NCI-H748 (cell line): ENCODE measurements at regions not wholly inside any gene's neighbourhood (a gene's known extent, or its start where the extent isn't known, plus 50 kb on each side); places are given as distances from the start of the nearest gene placed in this dataset.
A peak's percentile ranks its signal among the peaks of the same experiment; 100 is the strongest.
"Not testable (repeated sequence)": the region's sequence is repeated elsewhere in the genome, so short reads cannot be mapped to it uniquely, and the experiment has no call there.

Experiments
- DNase-seq: peaks from one replicate; lab custom pipeline; 2025; ENCODE audit not compliant: unreplicated experiment; lab: John Stamatoyannopoulos, UW

DNA sequence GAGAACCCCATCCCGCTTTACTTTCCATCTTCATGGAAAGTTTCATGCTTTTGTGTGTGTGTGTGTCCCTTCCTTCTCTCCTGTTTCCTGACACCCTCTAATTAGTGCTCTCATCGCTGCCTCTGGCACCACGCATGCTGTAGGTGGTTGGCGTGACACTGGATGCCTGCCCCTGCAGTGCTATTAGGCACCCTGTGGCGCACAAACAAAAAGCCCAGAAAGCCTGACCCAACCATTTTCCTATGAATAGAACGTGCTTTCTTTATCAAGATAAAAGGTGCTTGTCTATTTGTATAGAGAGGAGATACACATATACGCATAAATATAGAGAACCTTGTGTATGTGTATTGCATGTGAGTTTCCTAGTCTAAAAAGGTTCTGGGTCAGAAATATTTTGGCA, 120.8 kb upstream of the CDCA7L start:
- peak; percentile 88 for DNase-seq

DNA sequence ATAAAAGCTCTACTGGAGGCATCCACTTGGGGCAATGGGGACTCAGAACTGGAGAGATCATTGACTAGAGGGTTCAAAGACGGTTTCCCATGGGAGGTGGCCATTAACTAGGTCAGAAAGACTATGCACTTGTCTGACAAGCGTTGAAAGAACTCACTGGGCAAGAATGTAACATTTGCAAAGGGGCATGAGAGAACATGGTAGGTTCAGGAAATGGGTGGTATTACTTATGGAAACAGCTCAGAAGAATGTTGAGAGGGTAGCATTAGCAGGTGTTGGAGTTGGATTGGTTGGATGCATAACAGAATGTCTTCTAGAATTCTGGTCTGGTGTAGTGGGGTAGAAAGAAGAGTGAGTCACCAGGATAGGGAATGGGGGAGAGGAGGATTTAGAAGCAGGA, 119.1 kb upstream of the CDCA7L start:
- DNase-seq: no peak

DNA sequence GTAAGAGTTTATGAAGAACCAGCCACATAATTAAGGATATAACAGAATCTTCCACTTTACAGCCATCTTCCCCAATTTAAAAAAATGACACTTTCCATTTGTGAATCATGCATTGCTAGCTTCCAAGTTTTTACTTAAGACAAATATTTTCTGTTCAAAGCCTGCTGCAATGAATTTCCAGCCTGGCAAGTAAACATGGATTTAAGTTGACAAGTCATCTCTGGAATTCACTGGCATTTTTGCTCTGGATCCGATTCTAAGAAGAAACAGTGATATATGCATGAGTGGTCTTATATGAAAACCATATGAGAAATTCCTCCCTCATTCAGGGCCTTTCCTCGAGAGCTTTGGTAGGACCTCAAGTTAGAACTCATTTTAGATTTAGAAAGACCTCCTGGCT, 116.1 kb upstream of the CDCA7L start:
- no peak for DNase-seq

DNA sequence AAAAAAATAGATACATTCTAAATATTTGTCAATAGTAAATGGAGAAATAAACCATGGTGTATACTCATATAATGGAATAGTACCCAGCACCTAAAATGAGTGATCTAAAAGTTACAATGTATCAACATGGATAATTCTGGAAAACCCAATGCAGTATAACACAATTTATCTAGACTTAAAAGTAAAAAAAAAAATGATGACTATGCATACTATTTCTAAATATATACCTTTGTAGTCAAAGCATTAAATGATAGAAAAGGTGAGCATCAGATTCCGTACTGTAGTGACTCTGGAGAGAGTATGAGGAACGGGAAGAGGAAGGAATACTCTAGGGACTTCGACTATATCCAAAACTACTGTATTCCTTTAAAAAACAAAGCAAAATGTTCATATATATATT, 115.2 kb upstream of the CDCA7L start:
- DNase-seq: no peak

DNA sequence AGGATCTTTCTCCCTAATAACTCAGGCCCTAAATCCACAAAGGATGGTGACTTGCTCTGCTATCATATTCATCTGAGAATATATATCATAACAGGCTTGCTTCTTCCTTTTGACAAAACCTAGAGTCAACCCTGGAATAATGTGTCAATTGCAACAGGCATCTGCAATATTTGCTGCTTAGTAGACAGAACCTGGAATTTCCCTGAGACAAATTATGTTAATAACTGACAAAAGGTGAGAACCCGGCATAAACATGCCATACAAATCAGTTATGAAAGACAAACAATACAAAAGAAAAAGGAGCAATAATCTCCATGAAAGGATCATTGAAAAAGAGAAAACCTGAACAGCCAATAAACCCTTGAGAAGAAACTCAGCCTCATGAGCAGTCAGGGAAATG, 114.5 kb upstream of the CDCA7L start:
- DNase-seq: no peak

DNA sequence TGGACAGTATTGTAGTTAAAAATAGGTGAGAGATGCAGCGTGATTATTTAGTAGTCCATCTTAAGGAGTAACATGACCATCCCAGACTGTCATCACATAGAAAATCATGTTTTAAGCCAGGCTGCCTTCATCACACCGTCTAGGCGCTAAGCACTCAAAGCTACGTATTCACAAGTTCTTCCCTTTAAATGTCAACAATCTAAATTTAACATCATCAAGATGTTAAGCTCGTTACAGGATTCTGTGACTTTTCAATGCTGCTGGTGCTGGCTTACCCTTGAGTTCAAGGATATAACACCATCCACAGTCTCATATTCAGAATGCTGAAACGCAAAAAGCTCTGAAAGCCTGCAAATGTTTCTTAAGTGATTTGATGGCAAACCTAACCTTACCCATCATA, 109.5 kb upstream of the CDCA7L start:
- DNase-seq: no peak

DNA sequence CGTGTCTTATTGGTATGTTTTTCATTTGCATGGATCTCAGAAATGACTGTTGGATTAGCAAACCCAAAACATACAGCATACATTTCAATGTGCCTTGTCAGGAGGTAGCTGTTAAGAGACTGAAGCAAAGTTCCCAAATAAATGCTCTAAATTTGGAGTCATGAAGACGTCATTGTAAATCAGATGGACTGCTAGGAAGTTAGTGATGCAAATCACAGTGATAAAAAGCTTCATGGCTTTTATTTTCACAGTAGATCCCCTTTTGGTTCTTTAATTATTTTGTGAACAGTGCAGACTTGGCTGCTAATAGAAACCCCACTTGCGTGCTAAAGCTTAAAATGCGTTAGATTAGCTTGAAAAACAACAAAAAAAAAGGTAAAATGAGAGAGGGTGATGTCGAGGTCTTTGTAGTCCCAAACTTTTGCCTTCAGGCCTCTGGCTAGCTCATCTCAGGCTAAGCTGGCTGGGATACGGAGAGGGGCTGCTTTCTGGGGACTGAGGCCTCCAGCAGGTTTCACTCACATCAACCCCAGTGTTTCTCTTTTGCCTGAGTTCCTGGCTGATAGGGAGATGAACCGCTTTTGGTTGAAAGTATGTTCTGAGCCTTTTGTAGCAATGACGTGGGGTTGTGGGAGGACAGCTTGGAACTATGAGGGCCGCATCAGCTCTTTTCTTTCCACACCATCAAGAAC, 107.1 kb upstream of the CDCA7L start:
- no peak for DNase-seq

DNA sequence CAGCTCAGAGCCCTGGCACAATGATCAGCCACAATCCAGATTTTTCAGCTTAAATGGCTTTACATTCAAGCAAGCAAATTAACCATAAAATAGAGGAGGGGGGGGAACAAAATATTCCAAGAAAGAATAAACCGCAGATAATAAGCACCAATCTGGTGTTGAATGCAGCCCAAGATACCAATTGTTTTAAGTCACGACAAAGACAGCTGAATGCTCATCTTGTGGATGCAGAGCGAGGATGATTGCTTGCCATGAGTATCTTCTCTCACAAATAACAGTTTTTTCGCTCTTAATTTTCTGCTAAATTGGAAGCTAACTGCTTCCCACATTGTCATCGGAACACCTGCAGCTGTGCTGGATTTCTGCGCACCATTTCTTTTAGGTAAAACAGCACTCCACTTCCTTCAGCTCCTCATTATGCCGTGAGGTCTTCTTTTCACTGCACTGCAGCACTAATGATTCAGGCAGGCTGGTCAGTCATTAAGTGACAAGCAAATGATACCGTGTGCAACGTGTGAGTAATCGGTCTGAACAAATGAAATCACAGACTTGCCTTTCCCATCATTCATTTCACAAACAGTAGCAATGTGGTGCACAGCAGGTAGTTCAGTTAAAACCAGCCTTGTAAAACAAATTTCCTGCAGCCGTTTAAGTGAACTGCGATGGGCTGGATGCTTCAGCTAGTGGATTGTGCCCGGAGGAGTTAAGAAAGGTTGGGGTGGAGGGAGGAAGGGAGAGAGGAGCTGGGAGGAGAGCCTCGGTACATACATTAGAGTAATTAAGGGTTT, 106.4 kb upstream of the CDCA7L start:
- peak; percentile 59 for DNase-seq

DNA sequence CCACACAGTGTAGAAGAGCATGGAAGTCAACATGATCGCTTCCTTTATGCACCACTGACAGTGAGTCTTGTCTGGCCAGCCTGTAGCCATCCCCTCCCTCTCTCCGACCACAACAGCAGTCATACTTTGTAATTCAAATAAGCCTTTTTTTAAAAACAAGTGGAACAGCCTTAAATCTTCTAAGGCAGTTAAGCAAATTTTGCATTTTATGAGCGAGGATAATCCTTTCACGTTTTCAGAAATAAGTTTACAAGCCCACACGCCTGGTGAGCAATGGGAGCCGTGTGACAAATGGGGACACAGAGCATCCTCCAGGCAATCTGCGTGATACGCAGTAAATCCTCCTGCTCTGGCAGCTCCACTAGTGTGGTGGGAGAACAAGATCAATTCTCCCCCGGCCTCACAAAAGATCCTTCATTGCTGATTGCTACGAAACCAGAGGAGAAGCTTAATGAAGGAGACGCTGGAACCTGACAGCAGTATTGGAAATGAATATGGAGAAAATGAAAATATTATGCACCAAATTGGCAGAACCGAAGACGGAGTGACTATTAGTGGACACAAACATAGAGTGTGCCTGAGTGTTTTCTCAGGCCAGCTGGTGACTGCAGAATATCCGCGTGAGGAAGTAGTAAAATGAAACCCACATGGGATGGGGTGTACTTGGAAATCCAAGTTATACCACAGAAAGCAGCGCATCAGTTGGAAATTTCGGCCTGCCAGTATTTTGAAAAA, 104.2 kb upstream of the CDCA7L start:
- DNase-seq: no peak

DNA sequence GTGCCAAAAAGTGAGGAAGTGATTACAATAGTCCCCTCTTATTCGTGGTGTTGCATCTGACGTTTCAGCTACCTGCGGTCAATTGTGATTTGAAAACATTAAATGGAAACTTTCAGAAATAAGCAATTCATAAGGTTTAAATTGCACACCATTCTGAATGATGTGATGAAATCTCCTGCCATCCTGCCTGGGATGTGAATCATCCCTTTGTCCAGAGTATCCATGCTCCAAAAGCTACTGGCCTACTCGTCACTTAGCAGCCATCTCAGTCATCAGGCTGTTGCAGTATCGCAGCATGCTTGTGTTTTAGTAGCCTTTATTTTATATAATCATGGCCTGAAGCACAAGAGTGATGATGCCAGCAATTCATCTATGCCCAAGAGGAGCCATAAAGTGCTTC, 97.7 kb upstream of the CDCA7L start:
- DNase-seq: no peak

DNA sequence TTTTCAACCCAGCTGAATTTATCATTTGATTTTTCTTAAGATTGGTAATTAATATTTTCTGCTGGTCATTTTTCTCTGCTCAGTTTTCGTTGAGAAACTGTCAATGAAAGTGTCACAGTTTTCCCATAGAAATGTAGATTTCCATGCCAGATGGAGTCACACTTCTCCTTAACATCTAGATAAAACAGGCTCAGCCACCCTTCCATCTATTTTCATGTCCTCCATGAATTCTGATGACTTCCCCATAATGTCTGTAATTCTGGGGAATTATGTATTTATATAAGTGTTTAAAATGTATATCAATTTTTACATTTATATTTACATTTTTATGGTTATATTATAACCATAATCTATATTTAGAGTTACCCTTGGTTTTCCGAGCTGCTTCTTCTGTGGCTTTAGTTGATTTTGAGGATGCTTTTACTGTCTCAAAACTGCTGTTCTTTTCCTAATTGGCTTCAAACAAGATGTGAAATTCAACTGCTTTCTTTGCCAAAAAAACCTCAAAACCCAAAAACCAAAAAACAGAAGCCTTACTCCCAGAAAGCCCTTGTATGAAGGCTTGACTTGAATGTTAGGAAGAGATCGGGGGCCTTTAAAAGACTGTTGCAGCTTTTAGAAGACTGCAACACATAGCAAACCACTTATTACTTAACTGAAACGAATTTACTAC, 95.4 kb upstream of the CDCA7L start:
- DNase-seq: no peak

DNA sequence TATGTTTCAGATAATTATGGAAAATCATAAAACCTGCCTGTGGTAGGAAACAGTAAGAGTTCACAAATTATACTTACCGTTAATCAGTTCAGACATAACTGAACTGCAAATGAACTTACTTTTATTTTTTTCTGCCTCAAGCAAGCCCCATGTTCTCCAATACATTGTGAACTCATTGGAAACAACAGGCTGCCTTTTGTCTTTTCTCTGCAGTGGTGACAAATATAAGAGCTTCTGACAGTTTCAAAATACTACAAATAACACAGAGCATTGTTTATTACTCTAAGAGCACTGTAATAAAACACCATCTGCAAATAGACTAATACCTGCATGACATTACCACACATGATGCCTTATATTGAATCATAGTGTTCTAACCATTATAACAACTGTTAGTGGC, 94.0 kb upstream of the CDCA7L start:
- DNase-seq: no peak

DNA sequence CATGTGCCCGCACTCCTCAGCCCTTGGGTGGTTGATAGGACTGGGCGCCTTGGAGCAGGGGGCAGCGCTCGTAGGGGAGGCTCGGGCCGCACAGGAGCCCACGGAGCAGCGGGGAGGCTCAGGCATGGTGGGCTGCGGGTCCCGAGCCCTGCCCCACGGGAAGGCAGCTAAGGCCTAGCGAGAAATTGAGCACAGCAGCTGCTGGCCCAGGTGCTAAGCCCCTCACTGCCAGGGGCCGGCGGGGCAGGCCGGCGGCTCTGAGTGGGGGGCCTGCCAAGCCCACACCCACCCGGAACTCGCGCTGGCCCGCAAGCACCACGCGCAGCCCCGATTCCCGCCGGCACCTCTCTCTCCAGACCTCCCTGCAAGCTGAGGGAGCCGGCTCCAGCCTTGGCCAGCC, 86.7 kb upstream of the CDCA7L start:
- DNase-seq: not testable (repeated sequence)

DNA sequence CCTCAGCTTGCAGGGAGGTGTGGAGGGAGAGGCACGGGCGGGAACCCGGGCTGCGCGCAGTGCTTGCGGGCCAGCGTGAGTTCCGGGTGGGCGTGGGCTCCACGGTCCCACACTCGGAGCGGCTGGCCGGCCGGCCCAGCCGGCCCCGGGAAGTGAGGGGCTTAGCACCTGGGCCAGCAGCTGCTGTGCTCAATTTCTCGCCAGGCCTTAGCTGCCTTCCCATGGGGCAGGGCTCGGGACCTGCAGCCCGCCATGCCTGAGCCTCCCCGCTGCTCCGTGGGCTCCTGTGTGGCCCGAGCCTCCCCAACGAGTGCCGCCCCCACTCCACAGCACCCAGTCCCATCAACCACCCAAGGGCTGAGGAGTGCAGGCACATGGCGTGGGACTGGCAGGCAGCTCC, 83.0 kb upstream of the CDCA7L start:
- DNase-seq: not testable (repeated sequence)

DNA sequence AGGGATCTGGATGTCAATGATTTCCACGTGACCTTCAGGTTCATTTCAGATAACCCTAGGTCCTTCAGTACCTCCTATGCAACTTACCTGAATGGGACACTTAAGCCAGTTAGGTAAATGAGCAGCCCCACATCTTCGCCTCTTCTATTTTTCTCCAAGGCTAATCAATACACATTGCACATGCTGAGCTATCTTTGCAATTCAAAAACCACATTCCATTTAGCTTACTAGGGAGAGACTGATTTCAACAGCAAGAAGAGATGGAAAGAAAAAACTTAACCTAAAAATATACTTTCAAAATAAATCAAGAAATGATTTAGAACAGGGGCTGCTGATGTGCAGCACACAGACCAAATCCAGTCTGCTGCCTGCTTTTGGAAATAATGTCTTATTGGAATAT, 81.8 kb upstream of the CDCA7L start:
- no peak for DNase-seq

DNA sequence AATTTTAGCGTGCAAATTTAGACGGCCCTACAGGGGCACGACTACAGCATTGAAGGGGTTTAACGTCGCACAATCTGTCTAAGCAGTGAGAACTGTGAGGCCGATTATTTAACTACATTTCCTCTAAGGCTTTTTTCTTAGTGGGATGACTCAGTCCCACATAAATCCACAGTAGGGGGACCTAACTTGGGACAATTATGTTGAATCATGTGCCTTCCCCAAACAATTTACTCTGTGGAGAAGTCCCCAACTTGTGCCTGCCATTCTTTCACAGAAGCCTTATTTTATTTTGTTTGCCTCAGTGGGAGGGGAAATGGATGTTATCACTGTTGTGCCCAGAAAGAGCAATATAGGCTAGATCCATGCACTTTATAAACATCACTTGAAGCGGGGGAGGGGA, 80.3 kb upstream of the CDCA7L start:
- no peak for DNase-seq

DNA sequence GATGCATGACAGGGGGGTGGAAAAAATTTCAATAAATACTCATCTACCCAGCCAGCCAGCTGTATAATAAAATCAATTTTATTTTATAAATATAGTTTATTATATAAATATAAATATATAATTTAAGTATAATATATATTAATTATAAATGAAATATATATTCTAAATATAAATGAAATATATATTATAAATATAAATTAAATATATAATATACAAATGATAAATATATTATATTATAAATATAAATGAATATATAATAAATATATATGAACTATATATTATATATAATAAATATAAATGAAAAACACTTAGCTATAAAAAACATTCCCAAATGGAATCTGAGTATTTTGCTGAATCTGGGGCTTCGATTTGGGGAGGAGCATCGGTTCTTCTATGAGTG, 79.4 kb upstream of the CDCA7L start:
- DNase-seq: no peak

DNA sequence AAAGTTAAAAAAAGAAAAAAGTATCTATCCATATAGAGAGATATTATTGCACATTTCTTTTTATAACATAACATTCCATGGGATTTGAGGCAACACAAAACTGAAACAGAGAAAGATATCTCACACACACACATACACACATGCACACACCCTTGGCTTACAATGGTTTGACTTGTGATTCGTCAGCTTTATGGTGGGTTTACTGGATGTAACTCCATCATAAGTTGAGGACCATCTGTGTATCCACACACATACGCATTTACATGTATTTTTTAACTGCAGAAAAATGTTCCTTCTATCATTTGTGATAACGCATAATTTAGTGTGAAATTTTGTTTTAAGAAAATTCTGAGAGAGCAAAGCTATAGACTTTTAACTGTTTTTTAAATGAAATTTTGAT, 74.2 kb upstream of the CDCA7L start:
- no peak for DNase-seq

DNA sequence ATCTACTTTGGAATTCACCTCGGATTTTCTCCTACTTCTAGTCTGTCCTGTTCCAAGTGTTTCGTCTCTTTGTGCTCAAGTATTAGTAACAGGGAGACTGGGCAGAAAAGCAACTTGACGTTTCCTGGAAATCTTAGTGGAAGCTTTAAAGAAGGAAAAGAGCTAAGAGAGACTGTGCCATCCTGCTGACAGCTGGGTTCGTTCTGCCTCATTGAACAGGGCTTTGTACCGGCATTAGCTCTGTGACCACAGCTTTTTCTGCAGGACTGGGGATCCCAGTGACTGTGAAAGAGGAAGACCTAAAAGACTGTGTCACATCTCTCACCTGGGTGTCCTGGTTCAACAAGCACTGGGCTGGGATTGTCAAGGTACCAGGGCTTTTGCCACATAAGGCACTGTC, 70.8 kb upstream of the CDCA7L start:
- DNase-seq: no peak

DNA sequence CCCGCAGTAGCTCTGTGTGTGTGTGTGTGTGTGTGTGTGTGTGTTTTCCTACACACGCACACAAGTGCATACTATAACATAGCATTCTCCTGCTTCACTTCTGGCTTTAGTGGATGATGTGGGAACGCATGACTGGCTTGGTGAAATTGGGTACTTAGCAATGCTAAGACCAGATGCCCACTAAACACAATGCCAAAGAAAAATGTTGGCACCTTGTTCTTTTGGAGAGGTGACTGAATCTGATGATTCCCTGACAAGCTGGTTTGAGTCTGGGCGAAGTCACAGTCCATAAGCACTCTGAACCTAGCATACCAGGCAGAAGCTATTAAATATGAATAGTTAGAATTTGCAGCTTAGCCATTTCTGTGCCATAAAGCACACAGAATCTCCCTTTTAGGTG, 68.0 kb upstream of the CDCA7L start:
- DNase-seq: no peak

DNA sequence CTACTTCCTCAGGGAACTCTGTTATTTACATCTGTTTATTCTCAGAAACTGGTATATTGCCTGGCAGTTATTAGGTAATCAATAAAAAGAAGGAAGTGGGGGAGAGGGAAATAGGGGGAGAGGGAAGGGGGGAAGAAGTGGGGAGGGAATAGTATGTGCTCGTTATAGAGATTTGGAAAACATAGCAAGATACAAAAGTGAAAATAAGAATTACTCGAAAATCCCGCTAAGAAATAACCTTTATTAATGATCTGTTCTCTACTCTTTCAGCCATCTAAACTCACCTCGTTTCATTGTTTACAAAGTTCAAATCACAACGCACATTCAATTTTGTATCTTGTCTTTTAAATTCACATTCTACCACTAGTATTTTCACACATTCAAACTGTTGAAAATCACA, 63.0 kb upstream of the CDCA7L start:
- no peak for DNase-seq

DNA sequence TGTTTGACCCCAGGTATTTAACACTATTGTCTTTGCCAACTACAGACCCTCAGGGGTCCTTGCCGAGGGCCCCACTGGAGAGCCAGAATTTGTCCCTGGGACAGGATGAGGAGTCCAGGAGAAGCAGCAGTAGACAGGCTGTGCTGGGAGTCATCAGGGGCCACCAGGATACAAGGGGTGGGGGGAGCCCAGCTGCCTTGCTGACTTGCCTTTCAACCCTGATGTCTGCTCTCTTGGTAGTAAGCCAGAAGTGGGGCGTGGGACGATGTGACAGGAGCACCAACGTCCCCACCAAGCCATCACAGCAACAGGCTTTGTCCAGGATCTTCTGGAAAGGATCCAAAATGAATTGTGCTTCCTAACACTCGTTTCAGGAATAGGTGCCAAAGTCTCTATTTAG, 62.4 kb upstream of the CDCA7L start:
- DNase-seq: peak; percentile 27
